ENCODE measurements at regions not wholly inside any gene's neighbourhood (a gene's known extent, or its start where the extent isn't known, plus 50 kb on each side); places are given as distances from the start of the nearest gene placed in this dataset.

- Histone ChIP-seq H3K27ac (replicated peaks) (no peak overlapping the region), H3K27me3 (ENCODE audit: insufficient read depth, poor library complexity, severe bottlenecking) (peaks cover 7% of the 10 kb centered on the region), H3K4me3 (replicated peaks; ENCODE audit: insufficient read depth, low read length) (no peak overlapping the region)
- TF ChIP-seq GABPA (IDR thresholded peaks at IDR 0.05; ENCODE audit: low read depth) (no peak), REST (IDR thresholded peaks at IDR 0.05; ENCODE audit: insufficient replicate concordance, low read depth) (no peak), CTCF (IDR thresholded peaks at IDR 0.05; ENCODE audit: insufficient read depth, low read length) (no peak), POLR2AphosphoS5 (IDR thresholded peaks at IDR 0.05; ENCODE audit: low read depth) (no peak), SPI1 (IDR thresholded peaks at IDR 0.05; ENCODE audit: borderline replicate concordance, low read depth) (no peak)
- no peak for DNase-seq (ENCODE audit: low read depth in 1 of 2, low spot score in 1 of 2)
Measured at GRCh38 chr20:54379893-54380584, 95.4 kb upstream of the DOK5 start.

GRCh38 chr20:54382419-54382818, 93.0 kb upstream of the DOK5 start:
- no peak overlapping the region for H3K27ac ChIP-seq (replicated peaks)
- DNase-seq (ENCODE audit: low read depth in 1 of 2, low spot score in 1 of 2) = no peak
- H3K27me3 ChIP-seq (ENCODE audit: insufficient read depth, poor library complexity, severe bottlenecking) = peaks cover 7% of the 10 kb centered on the region
- TF ChIP-seq GABPA (IDR thresholded peaks at IDR 0.05; ENCODE audit: low read depth) (no peak), REST (IDR thresholded peaks at IDR 0.05; ENCODE audit: insufficient replicate concordance, low read depth) (no peak), POLR2AphosphoS5 (IDR thresholded peaks at IDR 0.05; ENCODE audit: low read depth) (no peak), SPI1 (IDR thresholded peaks at IDR 0.05; ENCODE audit: borderline replicate concordance, low read depth) (no peak)
- no peak overlapping the region for H3K4me3 ChIP-seq (replicated peaks; ENCODE audit: insufficient read depth, low read length)

- Histone ChIP-seq H3K27me3 (ENCODE audit: insufficient read depth, poor library complexity, severe bottlenecking) (no peaks in the 10 kb centered on the region), H3K27ac (replicated peaks) (no peak overlapping the region), H3K4me3 (replicated peaks; ENCODE audit: insufficient read depth, low read length) (no peak overlapping the region)
- TF ChIP-seq POLR2AphosphoS5 (IDR thresholded peaks at IDR 0.05; ENCODE audit: low read depth) (no peak), SPI1 (IDR thresholded peaks at IDR 0.05; ENCODE audit: borderline replicate concordance, low read depth) (no peak), GABPA (IDR thresholded peaks at IDR 0.05; ENCODE audit: low read depth) (no peak), CTCF (IDR thresholded peaks at IDR 0.05; ENCODE audit: insufficient read depth, low read length) (no peak), REST (IDR thresholded peaks at IDR 0.05; ENCODE audit: insufficient replicate concordance, low read depth) (no peak)
- DNase-seq (ENCODE audit: low read depth in 1 of 2, low spot score in 1 of 2) = no peak
Measured at GRCh38 chr20:54385746-54386145, 89.6 kb upstream of the DOK5 start.

All from HL-60 (cell line).